OCI-LY1 (cell line): ENCODE measurements at regions not wholly inside any gene's neighbourhood (a gene's known extent, or its start where the extent isn't known, plus 50 kb on each side); places are given as distances from the start of the nearest gene placed in this dataset.

Experiments used
- CTCF ChIP-seq: fragments of 200-600 bp; sonication (generic), shearing (Covaris generic); IDR thresholded peaks from 2 replicates; pipeline ENCODE4 v1.5.1; 2017; ENCODE audit warnings: mild to moderate bottlenecking, antibody characterized with exemption, low read length, moderate library complexity, mixed read lengths
- EZH2 ChIP-seq: fragments of 200-600 bp; sonication (generic), shearing (Covaris generic); IDR thresholded peaks from 2 replicates; pipeline ENCODE4 v1.8.0; 2017; ENCODE audit warnings: borderline replicate concordance, mixed run types, mild to moderate bottlenecking, antibody characterized with exemption, low read length, moderate library complexity, mixed read lengths

GRCh38 chr1:218064426-218064825 lies 220.7 kb upstream of the RRP15 start:
- TF ChIP-seq CTCF: no peak
- no peak for TF ChIP-seq EZH2
